ENCODE measurements at regions not wholly inside any gene's neighbourhood (a gene's known extent, or its start where the extent isn't known, plus 50 kb on each side); places are given as distances from the start of the nearest gene placed in this dataset.

DNA sequence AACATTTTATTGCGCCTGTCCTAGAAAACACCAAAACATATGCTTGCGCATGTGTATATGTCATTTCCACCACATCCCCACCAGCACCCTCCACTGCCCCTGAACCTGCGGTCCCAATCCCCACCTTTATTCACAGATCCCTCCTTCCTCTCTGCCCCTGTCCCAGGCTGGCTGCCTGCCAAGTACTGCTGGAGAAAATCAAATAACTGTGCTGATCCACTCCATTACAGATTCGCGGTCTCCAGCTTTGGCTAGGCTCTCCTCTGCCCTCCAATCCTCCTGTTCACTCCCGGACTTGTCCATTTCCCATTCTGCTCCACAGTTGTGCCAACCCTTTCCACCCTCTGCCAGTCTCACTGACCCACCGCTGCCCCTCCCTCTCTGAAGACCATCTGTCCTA lies 59.3 kb upstream of the GJB5 start:
- no peak for DNase-seq
- H3K36me3 ChIP-seq = no peaks in the 10 kb centered on the region
- H3K27me3 ChIP-seq = peaks cover 0 to 40% (median 0%) of the 10 kb centered on the region in 3 donors
- H3K27ac ChIP-seq = no peak overlapping the region
- TF ChIP-seq, protein P1, sequence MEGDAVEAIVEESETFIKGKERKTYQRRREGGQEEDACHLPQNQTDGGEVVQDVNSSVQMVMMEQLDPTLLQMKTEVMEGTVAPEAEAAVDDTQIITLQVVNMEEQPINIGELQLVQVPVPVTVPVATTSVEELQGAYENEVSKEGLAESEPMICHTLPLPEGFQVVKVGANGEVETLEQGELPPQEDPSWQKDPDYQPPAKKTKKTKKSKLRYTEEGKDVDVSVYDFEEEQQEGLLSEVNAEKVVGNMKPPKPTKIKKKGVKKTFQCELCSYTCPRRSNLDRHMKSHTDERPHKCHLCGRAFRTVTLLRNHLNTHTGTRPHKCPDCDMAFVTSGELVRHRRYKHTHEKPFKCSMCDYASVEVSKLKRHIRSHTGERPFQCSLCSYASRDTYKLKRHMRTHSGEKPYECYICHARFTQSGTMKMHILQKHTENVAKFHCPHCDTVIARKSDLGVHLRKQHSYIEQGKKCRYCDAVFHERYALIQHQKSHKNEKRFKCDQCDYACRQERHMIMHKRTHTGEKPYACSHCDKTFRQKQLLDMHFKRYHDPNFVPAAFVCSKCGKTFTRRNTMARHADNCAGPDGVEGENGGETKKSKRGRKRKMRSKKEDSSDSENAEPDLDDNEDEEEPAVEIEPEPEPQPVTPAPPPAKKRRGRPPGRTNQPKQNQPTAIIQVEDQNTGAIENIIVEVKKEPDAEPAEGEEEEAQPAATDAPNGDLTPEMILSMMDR (IDR thresholded peaks at IDR 0.05) = no peak
- TF ChIP-seq EP300 (IDR thresholded peaks at IDR 0.05) (no peak), POLR2A (IDR thresholded peaks at IDR 0.05) (no peak), POLR2AphosphoS5 (IDR thresholded peaks at IDR 0.05) (no peak)
- H3K4me1 ChIP-seq = no peaks in the 10 kb centered on the region
- H3K4me3 ChIP-seq = no peak overlapping the region
- intact Hi-C loops (cut with DNase I; ENCODE audit: low total_unique reads) = no loop called here
- peaks cover 0 to 8% (median 3%) of the 10 kb centered on the region in 4 donors for H3K9me3 ChIP-seq
- WGBS, 5 donors = 58 to 70% (median 64%) methylated on average over 7 of the region's 7 CpGs

GRCh38 chr1:34696230-34696629 lies 58.6 kb upstream of the GJB5 start:
- no peak overlapping the region for H3K27ac ChIP-seq
- no peak overlapping the region for H3K4me3 ChIP-seq
- TF ChIP-seq POLR2AphosphoS5 (IDR thresholded peaks at IDR 0.05) (no peak), EP300 (IDR thresholded peaks at IDR 0.05) (no peak), POLR2A (IDR thresholded peaks at IDR 0.05) (no peak)
- TF ChIP-seq, protein P1 (IDR thresholded peaks at IDR 0.05) = no peak
- DNase-seq = no peak
- H3K36me3 ChIP-seq = no peaks in the 10 kb centered on the region
- WGBS, 5 donors = 52 to 88% (median 74%) methylated on average over 2 of the region's 2 CpGs
- no peaks in the 10 kb centered on the region for H3K4me1 ChIP-seq
- peaks cover 0 to 8% (median 3%) of the 10 kb centered on the region in 4 donors for H3K9me3 ChIP-seq
- peaks cover 0 to 34% (median 0%) of the 10 kb centered on the region in 3 donors for H3K27me3 ChIP-seq
- intact Hi-C loops (cut with DNase I; ENCODE audit: low total_unique reads) = no loop called here

DNA sequence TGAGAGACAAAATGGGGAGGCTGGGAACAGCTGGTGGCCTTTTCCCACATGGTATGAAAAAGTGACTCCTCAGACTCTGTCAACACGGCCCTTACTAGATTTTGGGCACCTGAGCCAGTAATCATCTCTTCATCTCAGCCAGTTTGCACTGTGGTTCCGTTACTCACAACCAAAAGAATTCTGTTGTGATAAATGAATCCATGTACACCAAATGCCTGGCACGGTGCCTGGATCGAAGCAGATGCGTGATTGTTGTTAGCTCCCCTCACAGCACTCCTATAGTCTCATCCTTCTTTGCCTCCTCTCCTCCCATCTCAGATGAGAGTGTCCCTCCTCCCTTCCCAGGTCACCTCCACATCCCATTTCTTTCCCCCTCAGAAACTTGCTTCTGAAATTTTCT lies 57.9 kb upstream of the GJB5 start:
- intact Hi-C loops (cut with DNase I; ENCODE audit: low total_unique reads) = no loop called here
- Histone ChIP-seq H3K9me3 (peaks cover 0 to 8% (median 3%) of the 10 kb centered on the region in 4 donors), H3K27ac (no peak overlapping the region), H3K27me3 (peaks cover 0 to 31% (median 0%) of the 10 kb centered on the region in 3 donors), H3K4me3 (no peak overlapping the region), H3K36me3 (no peaks in the 10 kb centered on the region), H3K4me1 (no peaks in the 10 kb centered on the region)
- 42 to 54% (median 48%) methylated on average over 5 of the region's 5 CpGs for WGBS, 5 donors
- DNase-seq = peak in 1 of 2 donors; percentile 27
- no peak for TF ChIP-seq EP300 (IDR thresholded peaks at IDR 0.05)
- TF ChIP-seq POLR2A (IDR thresholded peaks at IDR 0.05) = no peak

- no peak overlapping the region for H3K4me3 ChIP-seq
- no peaks in the 10 kb centered on the region for H3K4me1 ChIP-seq
- peaks cover 0 to 8% (median 3%) of the 10 kb centered on the region in 4 donors for H3K9me3 ChIP-seq
- intact Hi-C loops (cut with DNase I; ENCODE audit: low total_unique reads) = no loop called here
- no peaks in the 10 kb centered on the region for H3K36me3 ChIP-seq
- peaks cover 0 to 30% (median 0%) of the 10 kb centered on the region in 3 donors for H3K27me3 ChIP-seq
- TF ChIP-seq EP300 (IDR thresholded peaks at IDR 0.05) (no peak), POLR2A (IDR thresholded peaks at IDR 0.05) (no peak), POLR2AphosphoS5 (IDR thresholded peaks at IDR 0.05) (no peak)
- TF ChIP-seq, protein P1 (IDR thresholded peaks at IDR 0.05) = no peak
- no peak overlapping the region for H3K27ac ChIP-seq
- WGBS, 5 donors = 29 to 58% (median 41%) methylated on average over 4 of the region's 4 CpGs
- DNase-seq = peak in 1 of 2 donors; percentile 48
Measured at GRCh38 chr1:34697818-34698217, 57.0 kb upstream of the GJB5 start.

DNA sequence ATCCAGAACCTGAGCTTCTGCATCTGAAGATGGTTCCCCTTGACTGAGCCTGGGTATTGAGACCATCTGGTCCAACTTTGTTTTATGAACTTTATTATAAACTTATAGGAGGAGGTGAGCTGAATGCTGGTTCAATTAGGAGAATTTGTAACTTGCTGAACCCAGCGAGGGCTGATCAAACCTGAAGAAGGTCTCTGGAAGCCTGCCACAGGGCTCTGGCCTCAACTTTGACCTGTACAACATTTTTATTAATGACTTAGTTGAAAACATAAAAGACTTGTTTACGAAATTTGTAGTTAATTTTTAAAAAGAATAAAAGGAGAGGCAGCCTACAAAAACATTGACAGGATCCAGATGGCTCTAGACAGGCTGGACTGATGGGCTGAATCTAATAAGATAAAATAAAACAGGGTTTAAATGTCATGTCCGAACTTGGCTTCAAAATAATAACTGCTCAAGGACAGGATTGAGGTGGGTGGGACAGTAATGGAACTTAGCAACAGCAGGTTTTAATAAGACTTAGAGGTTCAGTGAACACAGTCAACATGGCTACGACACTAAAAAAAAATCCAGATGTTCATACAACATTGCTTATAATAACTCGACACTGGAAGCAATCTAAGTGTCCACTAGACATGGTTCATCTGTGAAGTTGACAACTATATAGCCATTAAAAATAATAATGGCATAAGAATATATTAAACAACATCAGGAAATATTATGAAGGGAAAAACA lies 53.4 kb upstream of the GJB5 start:
- DNase-seq = peak in 1 of 2 donors; percentile 53
- H3K4me1 ChIP-seq = no peaks in the 10 kb centered on the region
- WGBS, 5 donors = 40 to 63% (median 52%) methylated on average over 5 of the region's 5 CpGs
- H3K4me3 ChIP-seq = no peak overlapping the region
- peaks cover 0 to 35% (median 0%) of the 10 kb centered on the region in 3 donors for H3K27me3 ChIP-seq
- TF ChIP-seq EP300 (IDR thresholded peaks at IDR 0.05) = no peak
- TF ChIP-seq POLR2A (IDR thresholded peaks at IDR 0.05) = no peak
- no peak for TF ChIP-seq POLR2AphosphoS5 (IDR thresholded peaks at IDR 0.05)
- TF ChIP-seq, protein P1 (IDR thresholded peaks at IDR 0.05) = no peak
- no peaks in the 10 kb centered on the region for H3K36me3 ChIP-seq
- intact Hi-C loops (cut with DNase I; ENCODE audit: low total_unique reads) = no loop called here
- H3K9me3 ChIP-seq = no peaks in the 10 kb centered on the region
- H3K27ac ChIP-seq = no peak overlapping the region
